HCT116 (cell line): ENCODE measurements at regions not wholly inside any gene's neighbourhood (a gene's known extent, or its start where the extent isn't known, plus 50 kb on each side); places are given as distances from the start of the nearest gene placed in this dataset.

ENCODE experiments used
- ATAC-seq: fragments of 200-7000 bp; cut with Tn5 transposase; 2 replicates; pipeline ENCODE4 v1.9.1; 2020; ENCODE audit warnings: mild to moderate bottlenecking, moderate library complexity
- BruUV-seq: library from RNA; stranded (reverse); fragments of 400-500 nt; replicated peaks from 2 replicates; lab custom pipeline; 2021; lab: Mats Ljungman, UMichigan
- CTCF ChIA-PET: fragments of 300-600 bp; sonication (Branson Sonifier 250); formaldehyde crosslinking; loops from one replicate; lab custom pipeline; 2021; ENCODE audit warnings: antibody characterized with exemption; lab: Charles Lee
- POLR2A ChIA-PET: fragments of 300-600, 350-600 bp; sonication (Branson Sonifier 250); formaldehyde crosslinking; loops from one replicate; lab custom pipeline; 2021; ENCODE audit warnings: antibody characterized with exemption; lab: Charles Lee
- RAD21 ChIA-PET, 2 experiments: fragments of 300-600 bp; sonication (Branson Sonifier 250); formaldehyde crosslinking; loops; one replicate each; lab custom pipeline; 2023; ENCODE audit warnings: low total read pairs in 2 of 2; ENCODE audit not compliant: uncharacterized antibody in 2 of 2, unreplicated experiment in 2 of 2, low non-redundant PET in 1 of 2; lab: Charles Lee
- DNase-seq: peaks from one replicate; pipeline ENCODE4 v3.0.0-alpha.2; 2010; ENCODE audit warnings: low read depth, low spot score
- H2AFZ ChIP-seq: fragments of 200-600 bp; shearing (Covaris generic), sonication (generic); 2 replicates; pipeline ENCODE4 v1.6.1; 2017; ENCODE audit warnings: low read depth, mixed run types, mixed read lengths, antibody characterized with exemption, low read length; ENCODE audit not compliant: poor library complexity, severe bottlenecking
- H3K27ac ChIP-seq: 2 replicates; pipeline ENCODE4 v1.5.1; 2012; ENCODE audit warnings: low read depth, low read length
- H3K27me3 ChIP-seq: fragments of 200-600 bp; sonication (generic); 2 replicates; pipeline ENCODE4 v1.6.1; 2016; ENCODE audit warnings: mixed run types, low read length, mixed read lengths; ENCODE audit not compliant: insufficient read depth
- H3K36me3 ChIP-seq, 2 experiments: fragments of 200-500 bp in 1 of 2; fragments of 200-600 bp in 1 of 2; sonication (Bioruptor generic) in 1 of 2; sonication (generic) in 1 of 2; 2 replicates each; pipeline versions ENCODE4 v1.5.1 to v1.6.1; 2014 to 2016; ENCODE audit warnings: low read length in 2 of 2, inconsistent platforms in 1 of 2, mixed read lengths in 1 of 2, mixed run types in 1 of 2; ENCODE audit not compliant: insufficient read depth in 2 of 2, control insufficient read depth in 1 of 2
- H3K4me1 ChIP-seq, 2 experiments: fragments of 200-600 bp in 1 of 2; sonication (generic) in 1 of 2; 2 replicates each; pipeline versions ENCODE4 v1.5.1 to v1.6.1; 2012 to 2017; ENCODE audit warnings: low read length in 2 of 2, inconsistent platforms in 1 of 2, mild to moderate bottlenecking in 1 of 2, mixed read lengths in 1 of 2, mixed run types in 1 of 2, moderate library complexity in 1 of 2; ENCODE audit not compliant: insufficient read depth in 2 of 2, control insufficient read depth in 1 of 2
- H3K4me2 ChIP-seq: fragments of 200-600 bp; sonication (generic); 2 replicates; pipeline ENCODE4 v1.6.1; 2017; ENCODE audit warnings: mixed run types, low read length, mixed read lengths
- H3K4me3 ChIP-seq, 2 experiments: fragments of 200-600 bp in 1 of 2; sonication (generic) in 1 of 2; replicated peaks in 1 of 2; 2 replicates each; pipeline ENCODE4 v1.5.1; 2011 to 2016; ENCODE audit warnings: low read length in 2 of 2, control low read depth in 1 of 2, low read depth in 1 of 2, mild to moderate bottlenecking in 1 of 2, mixed read lengths in 1 of 2, mixed run types in 1 of 2
- H3K79me2 ChIP-seq: fragments of 200-600 bp; sonication (generic); 2 replicates; pipeline ENCODE4 v1.6.1; 2017; ENCODE audit warnings: mild to moderate bottlenecking, mixed run types, low read length, moderate library complexity, mixed read lengths; ENCODE audit not compliant: insufficient read depth
- H3K9ac ChIP-seq: fragments of 200-600 bp; sonication (generic); 2 replicates; pipeline ENCODE4 v1.6.1; 2016; ENCODE audit warnings: low read length, mixed read lengths
- H3K9me2 ChIP-seq: fragments of 200-600 bp; sonication (generic), shearing (Covaris generic); 2 replicates; pipeline ENCODE4 v1.6.1; 2017; ENCODE audit warnings: mixed run types, mild to moderate bottlenecking, moderate library complexity; ENCODE audit not compliant: insufficient read depth
- H3K9me3 ChIP-seq, 2 experiments: fragments of 200-500 bp in 1 of 2; fragments of 200-600 bp in 1 of 2; sonication (Bioruptor generic) in 1 of 2; sonication (generic) in 1 of 2; 2 replicates each; pipeline ENCODE4 v1.6.1; 2014 to 2017; ENCODE audit warnings: low read length in 2 of 2, mixed read lengths in 2 of 2, inconsistent platforms in 1 of 2, low read depth in 1 of 2, mild to moderate bottlenecking in 1 of 2, mixed run types in 1 of 2, moderate library complexity in 1 of 2; ENCODE audit not compliant: control insufficient read depth in 1 of 2, insufficient read depth in 1 of 2
- H4K20me1 ChIP-seq: fragments of 200-600 bp; sonication (generic), shearing (Covaris generic); 2 replicates; pipeline ENCODE4 v1.6.1; 2017; ENCODE audit warnings: mixed run types, mild to moderate bottlenecking, moderate library complexity; ENCODE audit not compliant: insufficient read depth
- CBX3 ChIP-seq: IDR thresholded peaks from 2 replicates; pipeline ENCODE4 v1.6.1; 2012; ENCODE audit warnings: low read depth
- EGR1 ChIP-seq: IDR thresholded peaks from 2 replicates; pipeline ENCODE4 v1.6.1; 2012; ENCODE audit warnings: low read depth
- EZH2 ChIP-seq: fragments of 200-600 bp; sonication (generic); IDR thresholded peaks from 2 replicates; pipeline ENCODE4 v1.6.1; 2017; ENCODE audit warnings: antibody characterized with exemption, mixed run types
- EZH2phosphoT487 ChIP-seq: fragments of 200-600 bp; IDR thresholded peaks from 2 replicates; pipeline ENCODE4 v1.6.1; 2018; ENCODE audit warnings: antibody characterized with exemption, borderline replicate concordance
- FOSL1 ChIP-seq: IDR thresholded peaks from 2 replicates; pipeline ENCODE4 v1.6.1; 2012; ENCODE audit warnings: low read depth
- JUND ChIP-seq: IDR thresholded peaks from 2 replicates; pipeline ENCODE4 v1.6.1; 2012
- SP1 ChIP-seq: IDR thresholded peaks from 2 replicates; pipeline ENCODE4 v1.6.1; 2012; ENCODE audit warnings: low read depth
- YY1 ChIP-seq: IDR thresholded peaks from 2 replicates; pipeline ENCODE4 v1.6.1; 2011; ENCODE audit warnings: low read length, low read depth, moderate library complexity, mild to moderate bottlenecking; ENCODE audit not compliant: insufficient replicate concordance; ENCODE audit errors: extremely low read depth
- ZFX ChIP-seq: fragments of 450-650 bp; IDR thresholded peaks from 2 replicates; pipeline ENCODE4 v1.6.1; 2017
- intact Hi-C: fragments of 100-400 bp; cut with micrococcal nuclease; formaldehyde crosslinking; loops from 2 replicates; pipeline ENCODE4 v1.10.0; 2022
- TF ChIP-seq, protein P1 (sequence below): IDR thresholded peaks from 2 replicates; pipeline ENCODE4 v1.6.1; 2012; ENCODE audit warnings: low read depth
- TF ChIP-seq, protein P2 (sequence below): IDR thresholded peaks from 2 replicates; pipeline ENCODE4 v1.6.1; 2011; ENCODE audit warnings: mild to moderate bottlenecking, low read length, moderate library complexity; ENCODE audit not compliant: insufficient replicate concordance; ENCODE audit errors: extremely low read depth
- TF ChIP-seq, protein P3 (sequence below): IDR thresholded peaks from 2 replicates; pipeline ENCODE4 v1.6.1; 2012

DNA sequence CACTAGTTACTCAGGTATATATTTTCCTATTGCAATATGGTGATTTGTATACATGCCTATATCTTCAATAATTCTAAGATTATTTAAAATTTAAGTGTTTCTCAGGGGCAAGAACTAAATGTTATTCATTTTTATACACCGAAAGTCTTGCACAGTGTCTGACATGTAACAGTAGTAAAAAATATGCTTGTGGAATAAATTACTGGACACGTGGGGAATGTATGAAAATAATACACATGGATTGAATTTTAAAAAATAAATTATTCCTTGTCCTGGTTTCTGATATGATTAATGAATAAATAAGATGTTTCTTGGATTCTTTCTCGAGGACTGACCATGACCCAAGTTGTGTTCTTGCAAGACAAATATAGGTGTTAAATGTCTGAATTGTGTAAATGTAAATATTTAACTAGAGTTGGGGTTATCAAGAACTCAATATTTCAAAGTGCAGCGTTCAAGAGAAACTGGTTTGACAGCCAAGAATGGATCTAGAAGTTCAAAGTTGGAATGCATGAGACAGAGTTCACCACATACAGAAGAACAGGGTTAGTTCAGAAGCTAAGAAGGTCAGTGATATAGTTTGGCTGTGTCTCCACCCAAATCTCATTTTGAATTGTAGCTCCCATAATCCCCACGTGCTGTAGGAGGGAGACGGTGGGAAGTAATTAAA, 142.1 kb upstream of the SPAG17 start:
- H3K9me3 ChIP-seq = peaks cover 0 to 16% of the 10 kb centered on the region in 2 experiments; a peak in 1 of 4 replicates
- H3K4me1 ChIP-seq = no peaks in the 10 kb centered on the region
- ChIA-PET POLR2A (no interaction called here), RAD21 (no interaction called here), CTCF (no interaction called here)
- no peak overlapping the region for H2AFZ ChIP-seq
- ATAC-seq (no peak), DNase-seq (no peak)
- H3K36me3 ChIP-seq = no peaks in the 10 kb centered on the region
- no peaks in the 10 kb centered on the region for H4K20me1 ChIP-seq
- no peaks in the 10 kb centered on the region for H3K9me2 ChIP-seq
- no peak overlapping the region for H3K27ac ChIP-seq
- no peak overlapping the region for H3K4me2 ChIP-seq
- TF ChIP-seq ZFX (no peak), CBX3 (no peak), EZH2phosphoT487 (no peak), JUND (no peak), SP1 (no peak), YY1 (no peak), FOSL1 (no peak), EGR1 (no peak), EZH2 (no peak)
- TF ChIP-seq, protein P1, sequence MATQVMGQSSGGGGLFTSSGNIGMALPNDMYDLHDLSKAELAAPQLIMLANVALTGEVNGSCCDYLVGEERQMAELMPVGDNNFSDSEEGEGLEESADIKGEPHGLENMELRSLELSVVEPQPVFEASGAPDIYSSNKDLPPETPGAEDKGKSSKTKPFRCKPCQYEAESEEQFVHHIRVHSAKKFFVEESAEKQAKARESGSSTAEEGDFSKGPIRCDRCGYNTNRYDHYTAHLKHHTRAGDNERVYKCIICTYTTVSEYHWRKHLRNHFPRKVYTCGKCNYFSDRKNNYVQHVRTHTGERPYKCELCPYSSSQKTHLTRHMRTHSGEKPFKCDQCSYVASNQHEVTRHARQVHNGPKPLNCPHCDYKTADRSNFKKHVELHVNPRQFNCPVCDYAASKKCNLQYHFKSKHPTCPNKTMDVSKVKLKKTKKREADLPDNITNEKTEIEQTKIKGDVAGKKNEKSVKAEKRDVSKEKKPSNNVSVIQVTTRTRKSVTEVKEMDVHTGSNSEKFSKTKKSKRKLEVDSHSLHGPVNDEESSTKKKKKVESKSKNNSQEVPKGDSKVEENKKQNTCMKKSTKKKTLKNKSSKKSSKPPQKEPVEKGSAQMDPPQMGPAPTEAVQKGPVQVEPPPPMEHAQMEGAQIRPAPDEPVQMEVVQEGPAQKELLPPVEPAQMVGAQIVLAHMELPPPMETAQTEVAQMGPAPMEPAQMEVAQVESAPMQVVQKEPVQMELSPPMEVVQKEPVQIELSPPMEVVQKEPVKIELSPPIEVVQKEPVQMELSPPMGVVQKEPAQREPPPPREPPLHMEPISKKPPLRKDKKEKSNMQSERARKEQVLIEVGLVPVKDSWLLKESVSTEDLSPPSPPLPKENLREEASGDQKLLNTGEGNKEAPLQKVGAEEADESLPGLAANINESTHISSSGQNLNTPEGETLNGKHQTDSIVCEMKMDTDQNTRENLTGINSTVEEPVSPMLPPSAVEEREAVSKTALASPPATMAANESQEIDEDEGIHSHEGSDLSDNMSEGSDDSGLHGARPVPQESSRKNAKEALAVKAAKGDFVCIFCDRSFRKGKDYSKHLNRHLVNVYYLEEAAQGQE = no peak
- TF ChIP-seq, protein P2, sequence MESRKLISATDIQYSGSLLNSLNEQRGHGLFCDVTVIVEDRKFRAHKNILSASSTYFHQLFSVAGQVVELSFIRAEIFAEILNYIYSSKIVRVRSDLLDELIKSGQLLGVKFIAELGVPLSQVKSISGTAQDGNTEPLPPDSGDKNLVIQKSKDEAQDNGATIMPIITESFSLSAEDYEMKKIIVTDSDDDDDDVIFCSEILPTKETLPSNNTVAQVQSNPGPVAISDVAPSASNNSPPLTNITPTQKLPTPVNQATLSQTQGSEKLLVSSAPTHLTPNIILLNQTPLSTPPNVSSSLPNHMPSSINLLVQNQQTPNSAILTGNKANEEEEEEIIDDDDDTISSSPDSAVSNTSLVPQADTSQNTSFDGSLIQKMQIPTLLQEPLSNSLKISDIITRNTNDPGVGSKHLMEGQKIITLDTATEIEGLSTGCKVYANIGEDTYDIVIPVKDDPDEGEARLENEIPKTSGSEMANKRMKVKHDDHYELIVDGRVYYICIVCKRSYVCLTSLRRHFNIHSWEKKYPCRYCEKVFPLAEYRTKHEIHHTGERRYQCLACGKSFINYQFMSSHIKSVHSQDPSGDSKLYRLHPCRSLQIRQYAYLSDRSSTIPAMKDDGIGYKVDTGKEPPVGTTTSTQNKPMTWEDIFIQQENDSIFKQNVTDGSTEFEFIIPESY = no peak
- TF ChIP-seq, protein P3, sequence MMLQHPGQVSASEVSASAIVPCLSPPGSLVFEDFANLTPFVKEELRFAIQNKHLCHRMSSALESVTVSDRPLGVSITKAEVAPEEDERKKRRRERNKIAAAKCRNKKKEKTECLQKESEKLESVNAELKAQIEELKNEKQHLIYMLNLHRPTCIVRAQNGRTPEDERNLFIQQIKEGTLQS = no peak
- H3K79me2 ChIP-seq = no peaks in the 10 kb centered on the region
- no peak overlapping the region for H3K9ac ChIP-seq
- H3K27me3 ChIP-seq = no peaks in the 10 kb centered on the region
- BruUV-seq = no TSS peak
- H3K4me3 ChIP-seq = no peak overlapping the region
- intact Hi-C loops = no loop called here
